Islet precursor cell (in vitro differentiated cells): ENCODE measurements at regions not wholly inside any gene's neighbourhood (a gene's known extent, or its start where the extent isn't known, plus 50 kb on each side); places are given as distances from the start of the nearest gene placed in this dataset.
"Not testable (repeated sequence)": the region's sequence is repeated elsewhere in the genome, so short reads cannot be mapped to it uniquely, and the experiment has no call there.

Experiments
- DNase-seq: peaks from one replicate; pipeline ENCODE4 v3.0.0-alpha.2; 2018

DNA sequence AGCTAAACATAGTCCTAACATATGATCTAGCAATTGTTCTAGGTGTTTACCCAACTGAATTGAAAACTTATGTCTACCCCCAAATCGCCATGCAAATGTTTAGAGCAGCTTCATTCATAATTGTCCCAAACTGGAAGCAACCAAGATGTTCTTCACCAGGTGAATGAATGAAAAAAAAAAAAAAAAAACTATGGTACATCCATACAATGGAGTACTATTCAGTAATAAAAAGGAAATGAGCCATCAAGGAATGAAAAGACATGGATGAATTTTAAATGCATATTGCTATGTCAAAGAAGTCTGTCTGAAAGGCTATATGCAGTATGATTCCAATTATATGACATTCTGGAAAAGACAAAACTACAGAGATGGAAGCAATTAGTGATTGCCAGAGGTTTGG is 98.6 kb upstream of the ITPRID2 start:
- DNase-seq: no peak

DNA sequence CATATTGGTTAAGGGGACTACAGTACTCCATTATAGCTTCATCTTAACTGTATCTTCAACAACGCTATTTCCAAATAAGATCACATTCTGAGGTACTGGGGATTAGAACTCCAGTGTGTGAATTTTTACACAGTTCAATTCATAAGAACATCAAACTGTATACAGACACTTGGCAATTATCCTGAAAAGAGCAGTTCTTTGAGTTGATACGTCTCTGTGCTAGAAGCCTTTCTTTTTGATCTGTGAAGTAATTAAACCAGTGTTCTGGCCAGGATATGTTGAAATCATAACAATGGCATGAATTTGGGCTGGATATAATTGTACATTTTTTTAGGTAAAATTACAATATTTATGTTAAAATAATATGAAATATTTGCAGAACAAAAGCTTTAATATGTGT is 93.5 kb upstream of the ITPRID2 start:
- no peak for DNase-seq

DNA sequence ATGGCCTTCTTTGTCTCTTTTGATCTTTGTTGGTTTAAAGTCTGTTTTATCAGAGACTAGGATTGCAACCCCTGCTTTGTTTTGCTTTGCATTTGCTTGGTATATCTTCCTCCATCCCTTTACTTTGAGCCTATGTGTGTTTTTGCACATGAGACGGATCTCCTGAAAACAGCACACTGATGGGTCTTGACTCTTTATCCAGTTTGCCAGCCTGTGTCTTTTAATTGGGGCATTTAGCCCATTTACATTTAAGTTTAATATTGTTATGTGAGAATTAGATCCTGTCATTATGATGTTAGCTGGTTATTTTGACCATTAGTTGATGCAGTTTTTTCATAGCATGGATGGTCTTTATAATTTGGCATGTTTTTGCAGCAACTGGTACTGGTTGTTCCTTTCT is 89.2 kb upstream of the ITPRID2 start:
- DNase-seq: not testable (repeated sequence)

DNA sequence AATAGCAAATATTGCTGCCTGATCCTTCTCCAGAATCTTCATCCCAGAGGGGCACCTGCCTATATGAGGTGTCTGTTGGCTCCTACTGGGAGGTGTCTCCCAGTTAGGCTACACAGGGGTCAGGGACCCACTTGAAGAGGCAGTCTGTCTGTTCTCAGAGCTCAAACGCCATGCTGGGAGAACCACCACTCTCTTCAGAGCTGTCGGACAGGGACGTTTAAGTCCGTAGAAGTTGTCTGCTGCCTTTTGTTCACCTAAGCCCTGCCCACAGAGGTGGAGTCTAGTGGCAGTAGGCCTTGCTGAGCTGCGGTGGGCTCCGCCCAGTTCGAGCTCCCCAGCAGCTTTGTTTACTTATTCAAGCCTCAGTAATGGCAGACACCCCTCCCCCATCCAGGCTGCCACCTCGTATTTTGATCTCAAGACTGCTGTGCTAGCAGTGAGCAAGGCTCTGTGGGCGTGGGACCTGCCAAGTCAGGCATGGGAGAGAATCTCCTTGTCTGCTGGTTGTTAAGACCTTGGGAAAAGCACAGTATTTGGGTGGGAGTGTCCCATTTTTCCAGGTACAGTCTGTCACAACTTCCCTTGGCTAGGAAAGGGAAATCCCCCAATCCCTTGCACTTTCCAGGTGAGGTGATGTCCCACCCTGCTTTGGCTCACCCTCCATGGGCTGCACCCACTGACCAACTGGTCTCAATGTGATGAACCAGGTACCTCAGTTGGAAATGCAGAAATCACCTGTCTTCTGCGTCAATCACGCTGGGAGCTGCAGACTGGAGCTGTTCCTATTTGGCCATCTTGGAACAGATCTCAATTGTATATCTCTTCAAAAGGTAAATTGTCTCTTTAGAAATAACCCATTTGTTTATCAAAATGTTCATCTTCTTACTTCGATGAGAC is 87.4 kb upstream of the ITPRID2 start:
- peak; percentile 80 for DNase-seq

DNA sequence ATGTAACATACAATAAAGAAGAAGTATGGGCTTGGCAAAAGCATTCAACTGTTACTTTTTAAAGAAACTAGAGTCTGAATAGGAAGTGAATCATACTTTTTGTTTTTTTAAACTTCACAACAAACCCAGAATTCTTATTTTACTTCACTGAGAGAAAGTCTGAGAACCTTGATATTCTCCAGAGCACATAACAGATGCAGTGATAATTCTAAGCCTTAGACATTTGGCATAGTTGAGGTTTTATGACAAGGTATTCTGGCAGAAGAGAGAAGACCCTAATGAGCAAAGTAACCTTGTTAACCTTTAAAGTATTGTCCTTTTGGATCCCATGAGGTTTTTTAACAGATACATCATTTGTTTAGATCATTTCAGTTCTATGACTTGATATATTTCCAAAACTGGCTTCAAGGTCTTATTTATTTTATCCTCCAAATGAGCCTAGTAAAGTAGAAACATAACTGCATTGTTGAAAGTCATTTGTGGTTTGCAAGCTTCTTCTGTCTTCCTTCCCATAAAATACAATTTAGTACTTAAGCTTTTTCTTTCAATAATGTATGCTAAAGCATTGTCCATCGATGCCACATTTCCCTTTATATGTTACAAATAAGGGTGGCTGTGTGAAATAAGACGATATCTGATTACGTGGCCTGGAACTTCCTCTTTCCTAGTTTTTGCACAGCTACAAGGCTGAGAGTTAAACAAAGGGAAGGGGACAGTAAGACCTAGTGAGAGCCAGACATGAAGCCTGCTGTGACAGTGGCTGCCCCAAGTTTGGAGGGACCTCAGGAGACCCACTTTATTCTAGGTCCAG is 86.1 kb upstream of the ITPRID2 start:
- DNase-seq: no peak

DNA sequence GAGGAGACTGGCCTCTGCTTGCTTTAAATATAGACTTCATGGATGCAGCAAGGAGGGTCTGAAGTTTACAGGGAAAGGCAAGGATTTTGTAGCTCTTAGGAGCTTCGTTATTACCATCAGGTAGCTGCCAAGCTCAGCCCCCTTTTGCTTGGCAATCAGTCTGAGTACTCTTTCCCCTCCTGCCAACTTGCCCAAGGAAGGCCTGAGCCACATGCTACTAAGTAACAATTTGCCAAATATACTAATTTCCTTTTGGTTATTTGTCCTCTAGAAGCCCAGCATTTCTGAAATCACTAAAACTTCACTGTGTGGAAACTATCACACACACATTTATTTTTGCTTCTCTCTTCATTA is 85.5 kb upstream of the ITPRID2 start:
- no peak for DNase-seq

DNA sequence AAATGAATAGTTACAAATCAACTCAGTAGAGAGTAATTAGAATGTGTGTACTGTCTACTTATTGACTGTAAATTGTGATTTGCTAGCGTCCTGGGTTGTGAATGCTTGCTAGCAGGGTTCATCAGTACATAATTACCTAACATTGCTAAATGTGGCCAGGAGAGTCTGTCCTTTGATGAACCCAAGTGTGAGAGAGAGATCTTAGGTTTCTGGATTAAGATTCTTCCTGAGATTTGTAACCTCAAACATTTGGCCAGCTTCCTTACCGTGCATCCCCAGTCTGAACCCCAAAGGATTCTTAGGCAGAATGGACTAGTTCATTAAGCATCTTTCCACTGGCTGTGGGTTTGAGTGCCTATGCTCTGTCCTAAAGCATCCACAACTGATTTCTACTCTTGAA is 84.0 kb upstream of the ITPRID2 start:
- DNase-seq: no peak

DNA sequence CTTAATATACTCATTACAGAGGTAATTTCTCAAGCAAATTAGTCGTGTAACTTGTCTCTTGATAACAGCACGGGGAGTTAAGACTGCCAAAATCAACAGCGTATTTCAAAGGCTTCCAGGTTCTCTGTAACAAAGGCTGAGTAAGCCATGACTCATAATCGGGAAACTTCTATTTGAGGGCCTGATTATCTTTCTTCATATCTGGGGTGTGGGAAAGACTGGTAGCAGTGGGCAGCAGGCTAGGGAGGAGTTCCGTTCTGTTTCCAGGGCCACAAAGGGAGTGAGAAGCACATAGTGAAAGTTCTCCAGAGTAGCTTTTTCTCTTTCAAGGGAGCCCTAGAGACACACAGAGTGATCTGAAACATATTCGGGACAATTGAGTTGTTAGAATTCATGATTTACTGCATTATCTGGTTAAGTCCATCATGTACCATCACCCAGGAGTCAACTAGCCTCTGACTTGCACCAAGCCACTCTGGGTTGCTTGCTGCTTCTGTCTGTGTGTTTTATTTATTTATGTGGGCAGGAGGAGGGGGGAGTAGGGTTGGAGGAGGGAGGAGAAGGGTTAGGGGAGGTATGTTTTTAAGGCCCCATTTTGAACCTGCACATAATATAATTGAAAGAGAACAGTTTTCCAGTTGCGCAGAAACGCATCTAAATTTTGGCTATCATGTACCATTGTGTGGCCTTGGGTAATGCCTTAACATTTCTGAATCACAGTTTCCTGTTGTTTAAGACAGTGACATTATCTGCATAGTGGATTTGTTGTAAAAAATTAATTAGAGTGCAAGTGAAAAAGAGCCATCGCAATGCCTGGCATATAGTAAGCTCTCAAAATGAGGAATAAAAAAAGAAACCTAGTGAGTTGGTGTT is 80.5 kb upstream of the ITPRID2 start:
- peak; percentile 81 for DNase-seq

DNA sequence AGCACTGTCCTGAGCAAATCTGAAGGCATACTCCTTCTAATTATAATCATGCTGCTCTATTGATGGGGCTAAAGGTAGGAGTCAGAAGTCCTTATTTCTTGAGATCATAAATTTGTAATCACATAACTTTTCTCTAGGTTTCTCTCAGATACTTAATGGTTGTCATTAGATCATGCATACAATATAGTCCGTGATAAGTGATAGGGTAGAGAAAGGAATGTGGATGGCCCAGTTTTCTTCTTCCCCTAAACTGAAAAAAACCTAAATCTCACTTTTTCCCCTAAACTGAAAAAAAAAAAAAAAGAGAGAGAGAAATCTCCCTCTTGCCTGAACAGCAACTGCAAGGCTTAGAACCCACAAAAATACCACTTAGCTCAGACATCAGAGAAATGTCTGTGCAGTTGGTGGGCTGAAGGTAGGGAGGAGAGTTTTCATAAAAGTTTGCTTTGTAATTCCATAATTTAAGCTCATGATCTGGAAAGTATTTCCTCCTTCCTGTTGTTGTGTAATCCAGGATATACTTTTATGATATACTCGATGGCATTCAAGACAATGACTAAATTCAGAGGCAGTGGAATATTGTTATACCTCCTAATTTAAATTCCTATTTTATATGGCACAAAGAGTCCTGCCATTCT is 79.3 kb upstream of the ITPRID2 start:
- no peak for DNase-seq

DNA sequence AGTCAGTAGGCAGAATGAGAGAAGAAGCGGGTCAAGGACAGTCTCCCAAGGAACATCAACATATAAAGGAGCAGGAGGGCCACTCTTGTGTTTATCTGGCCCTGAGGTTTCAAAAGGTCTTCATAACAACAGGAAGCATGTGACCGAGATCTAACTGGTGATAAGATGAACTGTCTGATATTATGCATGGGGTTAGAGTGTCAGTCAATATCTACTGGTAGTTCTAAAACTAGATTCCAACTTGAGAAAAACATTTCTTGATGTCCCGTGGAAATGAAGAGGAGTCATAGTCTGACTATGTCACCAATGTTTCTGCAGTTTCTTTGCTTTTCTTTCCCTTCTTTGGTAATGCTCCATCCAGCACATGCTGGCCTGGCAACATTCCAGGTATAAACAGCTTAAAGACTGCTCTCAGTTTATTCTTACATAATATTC is 77.5 kb upstream of the ITPRID2 start:
- DNase-seq: no peak

DNA sequence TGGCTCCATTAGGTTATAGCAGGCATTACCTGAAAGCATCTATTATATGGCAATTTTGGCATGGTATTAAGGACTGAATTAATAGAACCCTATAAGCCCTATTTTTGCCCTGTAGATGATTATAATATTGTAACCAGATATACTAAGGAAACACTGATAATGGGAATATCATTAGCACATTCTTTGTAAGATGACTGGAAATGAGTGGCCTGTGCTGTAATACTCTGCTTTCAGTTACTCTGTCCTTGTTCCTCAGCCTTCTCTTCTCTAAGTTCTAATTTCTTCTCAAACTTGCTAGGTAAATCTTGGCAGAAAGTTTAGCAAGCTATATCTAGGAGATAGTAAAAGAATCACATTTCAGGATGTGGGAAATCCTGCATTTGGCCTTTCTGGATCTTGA is 74.0 kb upstream of the ITPRID2 start:
- no peak for DNase-seq

DNA sequence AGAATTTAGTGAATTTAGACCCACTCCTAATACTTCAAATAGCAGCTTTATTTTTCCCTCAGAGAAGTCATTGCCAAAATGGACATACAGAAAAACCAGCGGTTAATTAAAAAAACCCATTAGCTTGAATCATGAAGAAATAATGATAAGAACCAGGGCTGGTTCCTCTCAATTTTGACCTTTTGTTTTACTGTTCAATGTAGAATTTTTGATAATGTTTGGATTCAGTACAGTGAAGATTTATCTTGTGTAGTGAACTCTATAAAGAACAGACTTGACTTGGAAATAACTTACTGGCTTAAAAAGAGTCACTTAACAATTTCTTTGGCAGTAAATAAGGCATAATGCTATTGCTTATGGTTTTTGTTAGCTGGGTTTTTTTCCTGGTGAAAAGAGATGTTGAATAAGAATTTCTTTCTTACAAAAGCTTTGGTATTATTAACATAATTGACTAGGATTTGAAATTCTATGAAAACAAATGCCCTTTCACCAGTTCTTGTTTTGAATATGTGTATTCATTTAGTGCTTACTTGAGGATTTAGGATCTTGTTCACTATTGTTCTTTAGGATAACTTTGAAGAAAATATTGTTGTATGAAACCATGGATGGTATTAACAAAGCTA is 73.4 kb upstream of the ITPRID2 start:
- DNase-seq: no peak

DNA sequence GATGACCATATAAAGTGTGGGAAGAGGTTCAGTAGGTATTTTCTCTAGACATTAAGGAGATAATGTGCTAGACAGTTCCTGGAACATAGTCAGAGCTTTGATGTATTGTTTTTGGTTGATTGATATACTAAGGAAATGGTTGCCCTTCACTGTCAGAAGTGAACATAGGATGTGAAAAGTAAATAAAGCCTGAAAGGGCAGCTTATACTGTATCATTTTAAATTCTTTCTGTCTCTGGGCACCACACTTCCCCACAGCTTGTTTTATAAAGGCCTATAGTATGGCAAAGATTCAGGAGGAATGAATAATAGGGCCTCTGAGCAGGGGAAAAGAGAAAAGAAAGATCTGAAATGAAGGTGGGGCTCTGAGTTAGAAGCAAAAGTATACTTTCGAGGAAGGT is 72.7 kb upstream of the ITPRID2 start:
- no peak for DNase-seq

DNA sequence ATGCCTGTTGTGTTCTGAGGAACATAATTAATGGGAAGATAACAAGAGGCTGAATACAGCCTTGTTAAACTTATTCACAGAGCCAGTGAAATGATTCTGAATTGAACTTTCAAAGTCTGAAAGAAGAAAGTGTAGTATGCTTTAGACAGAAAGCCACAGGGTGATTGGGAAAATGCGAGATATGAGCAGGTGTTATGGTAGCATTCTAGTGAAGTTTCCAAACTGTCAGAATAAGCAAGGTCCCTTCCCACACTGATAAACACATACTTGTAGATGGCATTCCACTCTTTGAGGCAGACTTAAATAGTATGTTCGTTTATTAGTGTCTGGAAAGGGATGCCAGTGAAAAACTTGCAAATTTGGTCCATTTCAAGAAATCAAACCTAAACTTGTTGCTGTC is 70.5 kb upstream of the ITPRID2 start:
- DNase-seq: no peak

DNA sequence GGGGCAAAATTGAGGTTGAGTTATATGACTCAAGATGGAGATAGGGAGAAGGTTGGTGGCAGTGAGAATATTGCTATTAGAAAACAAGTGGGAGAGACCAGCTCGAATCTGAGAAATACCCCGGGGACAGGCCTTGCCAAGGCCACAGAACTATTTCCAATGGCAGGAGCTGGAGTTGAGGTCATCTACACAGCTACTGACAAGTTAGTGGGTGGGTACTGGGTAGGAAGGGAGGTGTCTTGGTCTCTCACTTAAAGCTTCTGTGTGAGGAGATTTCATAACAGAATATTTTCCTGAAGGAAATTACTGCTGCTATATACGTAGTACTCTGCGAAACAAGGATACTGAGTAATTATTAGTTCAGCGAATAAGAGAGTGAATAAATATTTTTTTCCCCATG is 69.4 kb upstream of the ITPRID2 start:
- DNase-seq: no peak

DNA sequence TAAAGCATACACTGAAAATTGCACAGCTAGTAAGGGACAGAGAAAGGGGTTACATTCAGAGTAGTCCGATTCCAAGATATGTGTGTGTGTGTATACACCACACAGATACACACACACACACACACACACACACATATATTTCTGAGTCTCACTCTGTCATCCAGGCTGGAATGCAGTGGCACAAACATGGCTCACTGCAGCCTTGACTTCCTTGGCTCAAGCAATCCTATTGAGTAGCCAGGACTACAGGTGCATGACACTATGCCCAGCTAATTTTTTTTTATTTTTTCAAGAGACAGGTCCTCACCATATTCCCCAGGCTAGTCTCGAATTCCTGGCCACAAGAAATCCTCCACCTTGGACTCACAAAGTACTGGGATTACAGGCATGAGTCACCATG is 68.1 kb upstream of the ITPRID2 start:
- DNase-seq: no peak

DNA sequence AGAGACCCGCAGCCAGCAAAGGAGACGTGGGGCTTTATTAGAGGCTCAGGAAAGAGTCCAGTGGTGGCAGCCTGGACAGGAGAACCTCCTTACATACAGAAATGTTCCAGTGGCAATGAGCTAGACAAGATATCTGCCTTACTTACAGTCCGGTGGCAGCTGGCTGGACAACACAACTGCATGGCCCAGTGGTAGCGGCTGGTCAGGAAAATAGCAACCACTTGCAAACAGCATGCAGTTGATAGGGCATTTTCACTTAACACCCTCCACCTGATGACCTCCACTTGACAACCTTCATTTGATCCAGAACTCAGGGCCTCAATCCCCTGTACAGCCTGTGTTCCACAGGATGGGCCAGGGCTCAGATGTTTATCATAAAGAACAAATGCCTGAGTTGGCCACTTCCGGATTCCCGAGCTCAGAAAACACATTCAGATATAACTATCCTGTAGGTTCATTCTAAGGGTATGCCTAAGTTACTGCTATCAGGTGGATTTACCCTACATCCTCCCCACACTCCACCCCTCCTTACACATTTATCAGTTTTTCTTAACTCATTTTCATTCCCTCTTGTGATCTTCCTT is 63.3 kb upstream of the ITPRID2 start:
- DNase-seq: no peak

DNA sequence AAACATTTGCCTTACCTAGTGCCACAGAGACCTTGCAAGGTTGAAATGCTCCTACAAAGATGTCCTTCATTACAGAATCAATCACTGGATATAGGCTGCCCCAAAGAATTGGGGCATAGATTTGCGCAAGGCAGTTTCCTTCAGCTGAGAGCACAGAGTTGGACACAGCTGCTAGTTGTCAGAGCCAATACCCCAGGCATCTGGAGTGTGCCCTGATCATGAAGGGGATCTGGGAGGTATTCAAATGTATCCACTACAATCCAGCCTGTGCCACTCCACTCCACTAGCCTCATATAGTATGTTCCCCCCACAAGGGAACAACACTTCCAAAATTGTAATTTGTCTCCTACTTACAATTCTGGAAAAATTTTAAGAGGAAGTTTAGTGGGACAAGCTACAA is 62.3 kb upstream of the ITPRID2 start:
- no peak for DNase-seq

DNA sequence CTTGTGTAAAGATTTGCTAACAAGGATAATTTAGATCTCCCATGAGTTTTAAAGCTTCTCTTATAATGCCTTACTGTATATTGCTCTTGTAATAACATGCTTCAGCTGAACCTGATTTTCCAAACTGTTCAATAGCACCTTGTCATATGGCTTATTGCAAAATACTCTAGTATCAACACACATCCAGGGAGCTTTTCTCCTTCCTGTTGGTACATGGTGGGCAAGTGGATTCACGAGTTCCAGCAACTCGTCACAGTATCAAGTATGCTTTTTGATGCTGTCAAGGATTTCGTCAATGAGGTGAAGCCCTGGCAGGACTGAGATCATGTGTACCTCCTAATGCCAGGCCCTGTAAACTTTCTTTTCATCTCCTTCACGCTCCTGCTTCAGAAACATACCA is 59.5 kb upstream of the ITPRID2 start:
- DNase-seq: no peak

DNA sequence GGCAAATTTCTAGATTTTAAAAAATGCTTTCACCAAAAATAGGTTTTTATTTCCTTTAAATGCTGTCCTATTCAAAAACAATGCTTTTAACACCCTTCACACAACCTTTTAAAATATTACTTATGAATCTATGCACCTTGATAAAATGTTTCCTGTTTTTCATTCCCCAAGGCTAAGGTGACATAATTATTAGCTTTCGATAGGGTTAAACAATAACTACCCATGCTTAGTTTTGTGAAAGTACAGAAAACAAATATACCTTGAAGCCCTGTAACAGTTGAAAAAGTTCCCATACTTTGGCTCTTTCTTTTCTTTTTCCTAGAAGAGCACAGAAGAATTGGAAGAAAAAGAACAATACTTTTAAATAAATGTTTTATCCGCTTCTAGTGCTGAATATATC is 54.9 kb upstream of the ITPRID2 start:
- no peak for DNase-seq

DNA sequence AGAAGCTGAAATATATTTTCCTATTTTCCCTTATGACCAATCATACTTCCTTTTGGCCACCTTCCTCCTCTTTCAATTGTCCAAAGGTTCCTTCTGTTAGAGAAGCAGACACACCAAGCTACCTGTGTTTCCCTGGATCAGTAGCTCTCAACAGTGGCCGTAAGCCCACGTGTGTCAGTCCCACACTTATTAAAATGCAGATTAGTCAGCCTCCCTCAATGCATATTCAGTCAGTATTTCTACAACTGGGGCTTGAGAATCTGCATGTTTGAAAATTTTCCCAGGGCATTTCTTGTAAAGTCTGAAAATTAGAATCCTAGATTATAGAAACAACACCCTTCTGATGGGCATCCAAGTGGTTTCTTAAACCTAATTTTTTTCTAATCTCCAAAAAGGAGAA is 54.0 kb upstream of the ITPRID2 start:
- DNase-seq: no peak

DNA sequence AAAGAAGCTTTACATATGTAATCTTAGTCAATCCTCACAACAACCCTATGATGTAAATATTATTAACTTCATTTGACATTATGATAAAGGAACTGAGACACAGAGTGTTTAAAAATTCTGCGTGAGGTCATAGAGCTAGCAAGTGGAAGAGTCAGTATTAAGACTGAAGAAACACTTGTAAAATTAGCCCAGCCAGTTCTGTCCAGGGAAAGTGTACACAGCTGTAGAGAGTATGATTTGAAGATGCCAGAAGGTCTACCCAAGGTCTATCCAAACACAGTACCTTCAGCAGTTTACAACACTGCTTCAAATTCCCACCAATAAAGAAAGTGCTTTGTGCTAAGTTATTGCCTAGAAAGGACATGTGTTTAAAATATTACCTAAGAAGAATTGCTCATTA is 51.7 kb upstream of the ITPRID2 start:
- no peak for DNase-seq
